NCI-H748 (cell line): ENCODE measurements at regions not wholly inside any gene's neighbourhood (a gene's known extent, or its start where the extent isn't known, plus 50 kb on each side); places are given as distances from the start of the nearest gene placed in this dataset.
"Not testable (repeated sequence)": the region's sequence is repeated elsewhere in the genome, so short reads cannot be mapped to it uniquely, and the experiment has no call there.

Source experiments
- DNase-seq: peaks from one replicate; lab custom pipeline; 2025; ENCODE audit not compliant: unreplicated experiment; lab: John Stamatoyannopoulos, UW

DNA sequence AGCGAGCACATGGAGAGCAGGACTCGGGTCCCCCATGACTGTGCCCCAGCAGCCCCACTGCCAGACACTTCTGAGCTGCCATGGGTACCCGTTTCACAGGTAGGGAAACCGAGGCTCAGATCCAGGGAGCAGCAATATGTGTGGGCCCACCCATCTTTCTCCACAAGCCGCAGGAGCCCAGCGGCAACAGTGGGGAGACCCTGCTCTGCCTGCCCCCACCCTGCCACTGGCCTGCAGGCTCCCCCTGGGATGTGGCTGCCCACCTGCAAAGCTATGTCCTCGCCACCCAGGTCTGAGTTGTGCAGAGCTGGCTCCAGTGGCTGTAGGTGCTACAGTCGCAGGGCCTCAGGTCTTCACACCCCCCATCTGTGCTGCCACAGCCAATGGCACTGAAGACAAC, 50.6 kb upstream of the C1QTNF9B start:
- no peak for DNase-seq

DNA sequence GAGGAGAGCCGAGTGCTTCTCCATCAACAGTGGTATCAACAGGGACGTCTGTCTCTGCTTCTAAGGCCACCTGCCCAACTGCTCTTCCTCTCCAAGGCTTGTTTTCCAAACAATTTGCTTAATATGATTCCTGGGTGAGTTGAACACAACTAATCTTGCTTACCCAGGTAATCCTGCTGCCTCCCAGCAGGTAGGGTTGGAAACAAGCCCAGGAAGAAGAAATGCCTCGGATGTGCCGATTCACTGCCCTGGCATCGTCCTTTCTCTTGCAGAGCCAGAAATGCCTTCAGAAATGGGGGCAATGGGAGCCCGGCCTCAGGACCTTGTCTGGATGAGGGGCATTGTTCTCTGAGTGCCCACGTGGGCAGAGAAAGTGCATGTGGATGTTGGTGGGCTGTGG, 51.9 kb upstream of the C1QTNF9B start:
- peak; percentile 40 for DNase-seq

DNA sequence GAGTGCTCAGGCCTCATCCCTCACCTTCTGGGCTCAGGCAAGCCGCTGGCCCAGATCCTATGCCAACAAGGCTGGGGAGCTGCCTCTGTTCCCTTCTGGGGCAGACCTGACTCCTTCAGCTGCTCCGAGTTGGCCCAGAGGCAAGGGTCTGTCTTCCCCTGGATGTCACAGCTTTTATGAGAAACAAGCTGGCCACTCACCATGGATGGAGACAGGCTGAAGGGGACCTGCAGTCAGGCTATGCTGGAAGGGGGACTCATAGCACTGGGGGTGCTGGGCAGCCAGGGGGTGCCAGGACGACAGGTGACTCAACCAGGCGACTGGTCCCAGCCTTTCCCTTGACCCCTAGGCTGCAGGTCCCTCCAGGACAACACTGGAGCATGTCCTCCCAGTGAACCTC, 52.4 kb upstream of the C1QTNF9B start:
- DNase-seq: no peak

DNA sequence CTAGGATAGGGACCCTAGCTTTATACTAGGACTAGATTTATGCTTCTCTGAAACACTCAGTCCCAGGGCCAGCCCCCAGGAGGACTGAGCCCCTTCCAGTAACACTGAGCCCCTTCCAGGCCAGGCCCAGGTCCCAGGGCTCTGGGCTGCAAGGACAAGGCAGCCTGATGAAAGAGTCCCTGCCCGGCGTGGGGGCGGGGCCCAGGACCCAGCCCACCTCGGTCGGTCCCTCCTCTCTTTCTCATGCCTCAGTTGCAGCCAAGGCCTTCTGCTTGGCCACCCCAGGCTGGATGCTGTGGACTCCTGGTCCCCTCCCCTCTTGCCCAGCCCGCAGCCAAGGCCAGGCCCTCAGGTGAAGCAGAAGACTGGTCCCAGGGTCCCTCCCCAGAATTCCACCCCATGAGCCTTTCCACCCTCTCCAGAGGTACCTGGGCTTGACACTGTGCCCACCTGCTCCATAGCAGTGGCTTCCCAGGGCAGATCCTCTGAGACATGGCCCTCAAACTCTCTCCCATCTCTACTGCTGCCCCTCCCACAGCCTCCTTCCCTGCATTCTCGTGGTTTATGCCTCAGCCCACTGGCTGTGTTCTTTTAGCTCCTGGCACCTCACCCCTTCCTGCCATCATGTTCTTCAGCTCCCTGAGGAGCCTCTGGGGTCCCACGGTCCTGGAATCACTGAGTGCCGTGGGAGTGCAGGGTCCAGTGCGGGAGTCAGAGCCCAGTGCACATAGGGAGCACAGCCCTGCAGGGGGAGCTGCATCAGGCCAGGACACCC, 53.6 kb upstream of the C1QTNF9B start:
- no peak for DNase-seq

DNA sequence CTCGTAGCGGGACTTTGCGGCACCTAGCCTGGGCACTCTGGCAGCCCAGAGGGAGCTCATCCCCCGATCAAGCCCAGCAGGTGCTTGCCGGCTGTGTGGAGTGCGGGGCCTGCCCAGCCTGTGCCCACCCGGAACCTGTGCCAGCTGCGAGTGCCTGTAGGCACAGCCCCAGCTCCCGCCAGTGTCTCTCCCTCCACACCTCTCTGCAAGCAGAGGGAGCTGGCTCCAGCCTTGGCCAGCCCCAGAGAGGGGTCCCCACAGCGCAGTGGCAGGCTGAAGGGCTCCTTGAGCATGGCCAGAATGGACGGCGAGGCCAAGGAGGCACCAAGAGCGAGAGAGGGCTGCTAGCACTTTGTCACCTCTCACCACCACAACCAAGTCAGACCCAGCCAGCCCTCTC, 55.5 kb upstream of the C1QTNF9B start:
- DNase-seq: no peak

DNA sequence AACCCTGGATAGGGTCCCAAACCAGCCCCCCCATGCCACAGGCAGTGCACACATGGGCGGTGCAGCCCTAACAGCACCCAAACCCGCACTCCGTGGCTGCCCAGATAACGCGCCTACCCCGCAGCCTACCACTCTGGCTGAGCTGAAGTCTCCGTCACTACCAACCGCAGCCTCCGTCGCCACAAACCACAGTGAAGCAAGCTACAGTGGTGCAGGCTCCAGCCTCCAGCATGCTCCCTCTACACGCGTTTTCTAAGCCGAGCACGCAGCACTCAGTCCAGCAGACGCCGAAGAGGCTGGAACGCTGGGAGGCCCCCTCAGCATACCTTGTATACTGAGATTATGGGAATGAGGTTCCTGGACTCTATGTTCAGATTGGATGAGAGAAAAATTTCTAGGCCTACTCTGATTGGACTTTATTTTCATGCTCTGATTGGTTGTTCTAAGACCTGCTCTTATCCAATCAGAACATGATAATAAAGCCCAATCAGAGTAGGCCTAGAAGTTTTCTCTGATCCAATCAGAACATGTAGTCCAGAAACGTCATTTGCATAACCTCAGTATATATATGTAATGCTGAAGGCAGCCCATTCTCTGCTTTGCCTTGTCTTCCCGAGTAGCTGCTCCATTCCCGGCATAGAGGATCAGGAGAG, 56.7 kb upstream of the C1QTNF9B start:
- DNase-seq: no peak

DNA sequence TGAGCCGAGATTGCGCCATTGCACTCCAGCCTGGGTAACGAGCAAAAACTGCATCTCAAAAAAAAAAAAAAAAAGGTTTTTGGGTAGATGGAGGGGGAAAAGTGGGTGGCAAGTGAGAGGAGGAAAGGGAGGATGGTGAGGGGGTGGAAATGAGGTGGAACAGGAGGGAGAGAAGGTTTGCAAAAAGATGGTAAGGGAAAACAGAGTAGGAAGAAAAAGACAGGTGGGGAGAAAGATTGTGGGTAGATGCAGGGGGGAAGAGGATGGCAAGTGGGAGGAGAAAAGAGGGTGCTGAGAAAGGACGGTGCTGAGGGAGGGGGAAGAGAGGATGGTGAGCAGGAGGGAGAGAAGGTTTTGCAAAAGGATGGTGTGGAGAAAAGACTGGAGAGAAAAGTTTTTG, 57.8 kb upstream of the C1QTNF9B start:
- no peak for DNase-seq

DNA sequence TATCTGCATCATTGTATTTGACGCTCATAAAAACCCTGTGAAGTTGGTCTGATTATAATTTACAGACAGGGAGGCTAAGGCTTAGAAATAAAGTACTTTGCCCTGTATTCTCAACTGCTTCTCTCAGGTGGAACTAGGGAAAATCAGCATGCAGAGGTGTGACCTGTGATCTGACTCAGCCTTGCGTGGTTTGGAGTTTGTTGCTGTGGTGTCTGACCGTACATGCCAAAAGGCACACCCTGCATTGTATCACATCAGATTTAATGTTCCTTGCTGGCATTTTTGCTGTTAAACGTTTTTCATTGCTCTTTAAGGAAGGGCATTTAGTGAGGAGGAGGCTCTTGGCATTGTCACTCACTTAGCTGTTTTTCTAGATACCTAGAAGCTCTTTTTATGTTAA, 58.8 kb upstream of the C1QTNF9B start:
- no peak for DNase-seq

DNA sequence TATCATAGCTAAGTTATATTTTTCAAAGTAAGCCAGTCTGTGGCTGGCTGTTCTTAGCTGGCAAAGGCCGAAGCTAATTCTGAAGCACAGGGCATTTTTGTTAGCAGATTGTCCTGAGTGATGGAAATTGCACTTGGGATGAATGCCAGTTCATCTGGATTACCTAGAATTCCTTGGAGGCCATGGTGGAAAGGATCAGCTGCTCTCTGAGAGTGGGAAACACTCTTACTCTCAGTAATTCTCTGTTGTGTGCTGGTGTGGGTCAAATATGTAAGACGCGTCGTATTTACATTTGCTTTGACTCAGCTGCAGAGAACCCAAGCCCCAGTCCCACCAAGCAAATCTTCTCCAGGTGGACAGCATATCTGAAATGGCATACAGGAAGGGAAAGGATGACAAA, 60.7 kb upstream of the C1QTNF9B start:
- DNase-seq: no peak

DNA sequence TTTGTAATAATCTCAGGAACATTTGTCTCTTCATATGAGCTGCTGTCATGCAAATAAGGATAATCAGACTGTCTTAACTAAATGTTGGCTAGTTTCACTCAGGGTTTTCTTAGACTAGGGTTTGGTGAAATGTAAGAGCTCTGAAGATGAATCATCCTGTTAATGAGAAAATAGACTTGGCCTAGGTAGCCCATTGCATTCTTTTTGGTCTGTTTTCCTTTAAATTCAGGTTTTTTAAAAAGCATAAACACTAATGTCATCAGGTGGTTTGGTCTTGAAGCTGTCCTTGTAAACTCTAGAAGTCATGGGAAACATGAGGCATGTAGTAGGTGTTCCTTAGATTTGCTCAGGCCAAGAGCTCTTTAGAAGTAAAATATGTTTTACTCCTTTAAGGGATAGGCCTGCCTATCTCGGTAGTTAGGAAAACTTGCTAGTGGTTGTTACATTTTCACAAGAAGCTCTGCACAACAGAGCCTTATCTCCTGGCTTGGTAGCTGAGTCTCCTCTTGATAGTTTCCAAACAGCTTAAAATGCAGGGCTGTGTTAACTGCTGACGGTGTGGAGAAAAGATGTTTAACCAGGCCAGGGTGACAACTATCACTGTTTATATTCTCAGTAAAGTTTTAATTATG, 62.0 kb upstream of the C1QTNF9B start:
- DNase-seq: no peak

DNA sequence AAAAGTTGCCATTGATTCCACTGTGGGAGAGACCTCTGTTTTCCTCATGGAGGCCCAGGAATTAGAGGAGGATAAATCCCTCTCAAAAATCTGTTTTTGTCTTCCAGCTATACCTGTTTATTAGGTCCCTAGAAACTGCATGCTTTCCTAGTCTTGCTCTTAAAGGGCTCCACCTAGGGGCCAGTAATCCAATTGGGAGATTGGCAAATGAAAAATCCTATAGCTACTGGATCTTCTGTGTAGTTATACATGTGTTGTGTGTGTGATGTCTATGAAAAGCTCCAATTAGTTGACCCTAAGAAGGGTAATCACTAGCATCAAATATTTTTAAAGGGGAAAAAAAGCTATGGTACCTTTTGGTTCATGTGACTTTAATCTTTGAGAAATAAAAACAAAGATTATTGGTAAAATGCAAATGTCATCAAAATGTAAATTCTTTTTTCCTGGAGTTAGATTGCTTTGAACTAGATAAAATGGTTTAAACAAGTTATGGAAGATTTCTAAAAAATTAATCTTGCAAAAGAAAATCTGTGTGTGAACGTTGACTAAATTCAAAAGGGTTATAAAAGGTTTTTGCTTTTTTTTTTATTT, 63.4 kb upstream of the C1QTNF9B start:
- DNase-seq: peak; percentile 77

DNA sequence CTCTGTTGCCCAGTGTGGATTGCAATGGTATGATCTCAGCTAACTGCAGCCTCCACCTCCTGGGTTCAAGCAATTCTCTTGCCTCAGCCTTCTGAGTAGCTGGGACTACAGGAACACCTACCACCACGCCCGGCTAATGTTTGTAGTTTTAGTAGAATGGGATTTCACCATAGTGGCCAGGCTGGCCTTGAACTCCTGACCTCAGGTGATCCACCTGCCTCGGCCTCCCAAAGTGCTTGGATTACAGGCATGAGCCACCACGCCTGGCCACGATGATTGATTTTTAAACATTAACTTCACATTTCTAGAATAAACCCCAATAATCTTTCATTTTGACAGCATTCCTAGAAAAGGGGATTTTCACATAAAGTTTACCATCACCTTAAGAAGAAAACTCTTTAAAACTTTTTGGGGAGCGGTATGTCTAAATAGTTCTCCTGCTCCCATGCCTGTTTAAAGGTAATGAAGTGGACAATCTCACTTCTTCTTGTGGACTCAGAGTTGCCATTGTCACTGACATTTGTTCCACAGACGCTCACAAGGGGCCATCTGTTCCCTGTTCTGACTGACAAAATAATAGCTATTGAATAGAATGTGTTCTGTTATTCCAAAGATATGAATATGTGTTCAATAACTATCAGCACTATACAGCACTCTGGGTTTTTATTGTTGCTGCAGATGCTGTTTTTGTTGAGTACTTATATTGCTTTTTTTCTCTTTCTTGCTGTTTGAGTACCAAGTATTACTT, 66.1 kb upstream of the C1QTNF9B start:
- no peak for DNase-seq

DNA sequence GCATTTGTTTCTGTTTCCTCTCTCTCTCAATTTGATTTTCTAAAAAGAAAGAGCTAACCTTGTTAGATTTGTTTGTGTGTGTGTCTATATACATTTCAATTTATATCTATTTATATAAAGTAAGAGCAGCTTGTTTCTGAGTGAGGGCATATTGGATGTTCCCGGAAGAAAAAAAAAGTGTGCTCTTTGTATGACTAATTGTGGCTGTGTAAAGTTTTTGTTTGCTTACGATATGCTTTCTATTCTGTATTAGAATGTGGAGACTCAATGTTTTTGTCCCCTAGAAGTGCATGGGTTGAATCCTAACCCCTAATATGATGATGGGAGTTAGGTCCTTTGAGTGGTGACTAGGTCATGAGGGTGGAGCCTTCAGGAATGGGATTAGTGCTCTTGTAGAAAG, 66.6 kb upstream of the C1QTNF9B start:
- DNase-seq: no peak

DNA sequence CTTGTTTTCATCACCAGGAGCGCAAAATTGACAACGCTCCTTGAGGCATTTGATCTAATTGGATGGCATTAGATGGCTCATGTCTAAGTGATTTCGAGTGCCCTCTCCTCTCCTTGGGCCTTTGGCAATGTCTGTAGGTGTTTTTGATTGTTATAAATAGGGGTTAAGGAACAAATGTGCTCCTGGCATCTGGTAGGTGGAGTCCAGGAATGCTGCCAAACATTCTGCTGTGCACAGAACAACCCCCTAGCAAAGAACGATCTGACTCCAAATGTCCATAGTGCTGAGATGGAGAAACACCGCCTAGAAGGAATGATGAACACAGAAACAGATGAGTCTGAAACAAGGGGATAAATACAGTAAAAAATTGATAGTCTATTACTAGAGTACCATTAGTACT, 68.0 kb upstream of the C1QTNF9B start:
- no peak for DNase-seq

DNA sequence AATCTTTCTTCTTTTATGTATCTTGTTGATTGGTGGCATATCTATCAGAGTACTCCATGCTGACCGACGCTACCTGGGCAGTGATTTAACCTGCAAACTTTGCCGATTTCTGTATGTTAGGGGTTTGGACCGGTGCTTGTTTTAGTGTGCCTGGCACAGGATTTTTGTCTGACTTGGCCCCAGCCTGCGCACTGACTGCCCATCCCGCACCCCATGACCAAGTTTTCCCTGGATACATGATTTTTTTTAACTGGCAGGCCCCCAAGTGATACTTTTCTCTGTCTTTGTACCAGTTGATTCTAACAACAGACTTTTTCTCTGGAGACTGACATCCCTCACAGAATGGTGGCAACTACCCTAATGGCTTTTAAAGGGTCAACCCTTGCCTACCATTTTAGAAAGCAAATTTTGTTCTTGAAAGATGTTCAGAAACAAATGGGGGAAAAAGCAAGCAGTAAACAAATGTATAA, 69.0 kb upstream of the C1QTNF9B start:
- no peak for DNase-seq

DNA sequence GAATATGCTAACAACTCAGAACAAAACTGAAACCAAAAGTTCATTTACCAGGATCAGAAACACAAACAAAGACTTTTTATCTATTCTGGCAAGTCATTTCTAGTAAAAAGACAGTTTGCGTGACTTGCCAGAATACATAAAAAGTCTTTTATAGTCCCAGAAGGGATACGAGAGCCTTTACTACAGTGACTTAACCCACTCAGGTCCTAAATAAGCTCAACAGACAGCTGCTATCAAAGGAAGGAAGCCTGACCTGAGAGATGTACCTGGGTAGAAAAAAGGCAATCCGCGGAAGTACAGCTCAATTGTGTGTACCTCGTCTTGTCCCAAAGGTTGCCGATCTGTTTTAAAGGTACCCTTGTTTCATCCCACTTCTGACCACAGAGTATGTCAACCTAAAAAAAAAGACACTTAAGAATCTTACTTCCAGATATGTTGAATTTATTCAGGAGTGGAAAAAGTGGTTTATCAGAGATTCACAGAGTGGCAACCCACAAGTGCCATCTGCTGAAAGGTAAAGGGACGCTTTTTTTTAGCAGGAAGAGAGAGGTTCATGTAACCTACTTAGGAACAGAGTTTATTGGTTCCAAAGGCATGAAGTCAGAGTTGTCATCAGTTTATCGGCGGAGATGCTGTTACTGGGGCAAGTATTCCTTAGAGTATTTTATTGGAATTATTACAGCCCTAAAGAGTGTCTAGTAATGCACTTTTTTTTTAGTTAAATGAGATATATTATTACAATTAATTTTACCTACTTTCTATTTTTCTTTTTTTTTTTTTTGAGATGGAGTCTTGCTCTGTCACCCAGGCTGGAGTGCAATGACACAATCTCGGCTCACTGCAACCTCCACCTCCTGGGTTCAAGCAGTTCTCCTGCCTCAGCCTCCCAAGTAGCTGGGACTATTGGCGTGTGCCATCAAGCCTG, 69.7 kb upstream of the C1QTNF9B start:
- DNase-seq: no peak

DNA sequence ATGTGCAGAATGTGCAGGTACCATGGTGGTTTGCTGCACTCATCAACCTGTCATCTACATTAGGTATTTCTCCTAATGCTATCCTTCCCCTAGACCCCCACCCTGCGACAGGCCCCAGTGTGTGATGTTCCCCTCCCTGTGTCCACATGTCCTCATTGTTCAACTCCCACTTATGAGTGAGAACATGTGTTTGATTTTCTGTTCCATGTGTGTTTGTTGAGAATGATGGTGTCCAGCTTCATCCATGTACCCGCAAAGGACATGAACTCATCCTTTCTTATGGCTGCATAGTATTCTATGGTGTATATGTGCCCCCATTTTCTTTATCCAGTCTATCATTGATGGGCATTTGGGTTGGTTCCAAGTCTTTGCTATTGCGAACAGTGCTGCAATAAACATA, 70.5 kb upstream of the C1QTNF9B start:
- not testable (repeated sequence) for DNase-seq

DNA sequence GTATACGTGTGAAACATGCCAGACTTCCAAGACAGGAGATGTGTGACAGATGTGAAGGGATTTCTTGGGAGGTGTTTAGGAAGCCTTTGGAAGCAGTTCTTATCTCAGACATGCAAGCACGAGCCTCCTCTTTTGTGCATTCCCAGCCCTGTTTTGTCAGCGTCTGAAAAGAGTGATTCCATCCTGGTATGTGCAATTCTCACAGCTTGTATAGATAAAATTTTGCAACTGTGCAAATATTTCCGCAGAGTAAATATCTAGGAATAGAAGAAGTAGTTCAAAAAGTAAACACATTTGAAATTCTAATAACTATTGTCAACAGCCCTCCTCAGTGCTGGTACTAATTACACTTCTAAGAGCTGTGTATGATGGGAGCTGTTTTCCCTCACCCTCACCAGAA, 72.3 kb upstream of the C1QTNF9B start:
- peak; percentile 98 for DNase-seq

DNA sequence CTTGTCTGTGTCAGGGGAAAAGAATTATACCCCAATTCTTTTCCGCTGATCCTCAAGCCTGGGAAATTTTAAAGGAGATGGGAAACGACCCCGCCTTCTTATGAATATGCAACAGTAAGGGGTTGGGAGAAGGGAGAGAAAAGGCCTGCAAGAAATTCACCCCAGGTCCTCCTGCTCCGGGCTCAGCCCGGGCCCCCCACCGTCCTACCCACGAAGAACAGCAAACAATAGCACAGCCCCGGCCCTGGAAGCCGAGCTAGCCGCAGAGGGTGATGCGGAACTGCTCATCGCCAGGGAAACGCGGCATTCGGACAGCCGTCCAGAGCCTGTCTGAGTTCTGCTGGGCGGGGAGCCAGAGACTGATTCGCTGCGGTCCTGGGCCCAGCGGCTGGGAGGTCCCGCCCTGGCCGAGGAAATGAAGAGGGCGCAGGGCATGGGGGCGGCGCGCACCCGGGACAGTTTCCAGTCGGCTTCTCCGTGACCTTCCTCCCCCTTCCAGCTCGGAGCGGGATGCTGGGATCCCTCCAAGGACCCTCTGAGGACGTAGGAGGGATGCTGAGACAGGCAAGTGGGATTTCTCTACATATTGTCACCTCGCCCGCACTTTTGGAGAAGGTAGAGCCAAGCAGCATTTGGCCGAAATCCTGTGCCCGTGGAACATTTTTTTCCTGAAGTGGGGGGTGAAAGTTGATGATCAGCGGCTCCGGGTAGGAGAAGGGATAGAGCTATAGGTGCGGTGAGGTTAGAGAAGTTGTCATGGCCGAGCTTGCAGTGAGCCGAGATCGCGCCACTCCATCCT, 82.3 kb upstream of the C1QTNF9B start:
- peak; percentile 90 for DNase-seq
